MM.1S (cell line): ENCODE measurements at regions not wholly inside any gene's neighbourhood (a gene's known extent, or its start where the extent isn't known, plus 50 kb on each side); places are given as distances from the start of the nearest gene placed in this dataset.

Source experiments
- DNase-seq: peaks from one replicate; pipeline ENCODE4 v3.0.0-alpha.2; 2015
- H2AFZ ChIP-seq: fragments of 300-600 bp; sonication (generic); 2 replicates; pipeline ENCODE4 v1.6.0; 2016; ENCODE audit warnings: antibody characterized with exemption, low read length
- H3F3A ChIP-seq: fragments of 300-600 bp; sonication (generic); 2 replicates; pipeline ENCODE4 v1.6.1; 2016; ENCODE audit warnings: mild to moderate bottlenecking, antibody characterized with exemption, low read length, moderate library complexity, mixed read lengths; ENCODE audit not compliant: insufficient read depth
- H3K27ac ChIP-seq: fragments of 300-600 bp; sonication (generic); 2 replicates; pipeline ENCODE4 v1.5.1; 2016; ENCODE audit warnings: mild to moderate bottlenecking, low read length
- H3K27me3 ChIP-seq: fragments of 300-600 bp; sonication (generic); replicated peaks from 2 replicates; pipeline ENCODE4 v1.6.0; 2016; ENCODE audit warnings: low read length; ENCODE audit not compliant: insufficient read depth
- H3K36me3 ChIP-seq: fragments of 300-600 bp; sonication (generic); replicated peaks from 2 replicates; pipeline ENCODE4 v1.6.1; 2016; ENCODE audit warnings: mild to moderate bottlenecking, low read length, mixed read lengths; ENCODE audit not compliant: insufficient read depth
- H3K4me1 ChIP-seq: fragments of 300-600 bp; sonication (generic); 2 replicates; pipeline ENCODE4 v1.6.1; 2016; ENCODE audit warnings: low read length, mixed read lengths
- H3K4me2 ChIP-seq: fragments of 300-600 bp; sonication (generic); 2 replicates; pipeline ENCODE4 v1.6.0; 2016; ENCODE audit warnings: low read depth, low read length
- H3K4me3 ChIP-seq: fragments of 300-600 bp; sonication (generic); 2 replicates; pipeline ENCODE4 v1.5.1; 2016; ENCODE audit warnings: low read length, mixed read lengths
- H3K79me2 ChIP-seq: fragments of 300-600 bp; sonication (generic); 2 replicates; pipeline ENCODE4 v1.6.1; 2016; ENCODE audit warnings: mixed run types, low read length, mixed read lengths
- H3K9ac ChIP-seq: fragments of 300-600 bp; sonication (generic); 2 replicates; pipeline ENCODE4 v1.6.1; 2016; ENCODE audit warnings: low read length, mixed read lengths
- H3K9me2 ChIP-seq: fragments of 300-600 bp; sonication (generic); replicated peaks from 2 replicates; pipeline ENCODE4 v1.6.1; 2016; ENCODE audit warnings: mild to moderate bottlenecking, low read length, mixed read lengths; ENCODE audit not compliant: insufficient read depth
- H3K9me3 ChIP-seq: fragments of 300-600 bp; sonication (generic); replicated peaks from 2 replicates; pipeline ENCODE4 v1.6.1; 2016; ENCODE audit warnings: mild to moderate bottlenecking, low read length, mixed read lengths; ENCODE audit not compliant: insufficient read depth
- H4K20me1 ChIP-seq: fragments of 300-600 bp; sonication (generic); 2 replicates; pipeline ENCODE4 v1.6.1; 2016; ENCODE audit warnings: mild to moderate bottlenecking, low read length, moderate library complexity, mixed read lengths; ENCODE audit not compliant: insufficient read depth
- EZH2 ChIP-seq: fragments of 300-600 bp; sonication (generic); optimal IDR thresholded peaks from 2 replicates; pipeline ENCODE3; 2017; ENCODE audit warnings: low read depth, mild to moderate bottlenecking, antibody characterized with exemption, low read length, mixed read lengths
- EZH2phosphoT487 ChIP-seq: fragments of 300-600 bp; sonication (generic); IDR thresholded peaks from 2 replicates; pipeline ENCODE4 v1.6.1; 2018; ENCODE audit warnings: antibody characterized with exemption, low read length
- TF ChIP-seq, protein P1 (sequence below): fragments of 300-600 bp; sonication (generic); IDR thresholded peaks from 2 replicates; pipeline ENCODE4 v1.5.1; 2016; ENCODE audit warnings: antibody characterized with exemption, low read length, mixed read lengths

DNA sequence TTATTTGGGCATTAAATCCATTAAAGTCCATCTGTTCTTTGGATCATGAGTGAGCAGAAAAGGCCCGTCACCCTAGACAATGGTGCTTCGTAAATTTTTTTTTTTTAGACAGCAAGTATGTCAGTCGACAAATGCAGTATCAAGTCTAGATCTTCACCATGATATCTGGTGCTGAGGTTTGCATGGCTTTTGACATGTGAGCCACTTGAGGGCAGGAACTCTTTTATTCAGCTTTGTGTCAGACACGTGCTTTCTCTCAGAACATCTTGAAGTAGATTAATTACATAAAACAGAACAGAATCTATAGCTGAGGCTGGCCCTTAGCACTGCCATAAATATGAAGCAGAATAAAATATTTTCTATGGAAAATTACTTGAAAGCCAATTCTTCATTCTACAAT is 62.9 kb upstream of the CARD18 start:
- Histone ChIP-seq H3K4me1 (no peaks in the 10 kb centered on the region), H3K79me2 (no peaks in the 10 kb centered on the region), H3K27ac (no peak overlapping the region), H3K4me2 (no peak overlapping the region), H3F3A (no peaks in the 10 kb centered on the region), H3K36me3 (no peaks in the 10 kb centered on the region), H3K9me2 (no peaks in the 10 kb centered on the region), H3K9me3 (no peaks in the 10 kb centered on the region), H4K20me1 (no peaks in the 10 kb centered on the region), H2AFZ (no peak overlapping the region), H3K4me3 (no peak overlapping the region), H3K27me3 (no peaks in the 10 kb centered on the region), H3K9ac (no peak overlapping the region)
- no peak for DNase-seq
- no peak for TF ChIP-seq EZH2
- TF ChIP-seq, protein P1, sequence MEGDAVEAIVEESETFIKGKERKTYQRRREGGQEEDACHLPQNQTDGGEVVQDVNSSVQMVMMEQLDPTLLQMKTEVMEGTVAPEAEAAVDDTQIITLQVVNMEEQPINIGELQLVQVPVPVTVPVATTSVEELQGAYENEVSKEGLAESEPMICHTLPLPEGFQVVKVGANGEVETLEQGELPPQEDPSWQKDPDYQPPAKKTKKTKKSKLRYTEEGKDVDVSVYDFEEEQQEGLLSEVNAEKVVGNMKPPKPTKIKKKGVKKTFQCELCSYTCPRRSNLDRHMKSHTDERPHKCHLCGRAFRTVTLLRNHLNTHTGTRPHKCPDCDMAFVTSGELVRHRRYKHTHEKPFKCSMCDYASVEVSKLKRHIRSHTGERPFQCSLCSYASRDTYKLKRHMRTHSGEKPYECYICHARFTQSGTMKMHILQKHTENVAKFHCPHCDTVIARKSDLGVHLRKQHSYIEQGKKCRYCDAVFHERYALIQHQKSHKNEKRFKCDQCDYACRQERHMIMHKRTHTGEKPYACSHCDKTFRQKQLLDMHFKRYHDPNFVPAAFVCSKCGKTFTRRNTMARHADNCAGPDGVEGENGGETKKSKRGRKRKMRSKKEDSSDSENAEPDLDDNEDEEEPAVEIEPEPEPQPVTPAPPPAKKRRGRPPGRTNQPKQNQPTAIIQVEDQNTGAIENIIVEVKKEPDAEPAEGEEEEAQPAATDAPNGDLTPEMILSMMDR: no peak
- no peak for TF ChIP-seq EZH2phosphoT487

DNA sequence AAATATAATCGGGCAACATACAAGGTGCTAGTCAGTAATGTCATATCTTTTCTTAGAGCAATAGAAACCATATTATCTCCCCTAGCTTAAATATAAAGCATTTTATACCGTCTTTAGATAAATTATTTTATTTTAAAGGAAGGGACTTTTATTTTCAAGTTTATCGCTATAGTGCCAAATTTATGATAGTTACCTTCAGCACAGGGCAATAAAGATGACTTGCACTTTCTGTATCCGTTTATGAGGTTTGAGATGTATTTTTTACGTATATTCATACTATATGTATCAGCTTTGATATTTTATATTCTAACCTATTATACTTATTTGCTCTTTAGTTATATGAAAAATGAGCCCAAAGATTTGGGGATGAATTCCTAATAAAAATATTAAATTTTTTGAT is 61.6 kb upstream of the CARD18 start:
- H3K27me3 ChIP-seq: no peaks in the 10 kb centered on the region
- H3K9me3 ChIP-seq: no peaks in the 10 kb centered on the region
- H2AFZ ChIP-seq: no peak overlapping the region
- H3K79me2 ChIP-seq: no peaks in the 10 kb centered on the region
- no peak overlapping the region for H3K4me2 ChIP-seq
- H3K4me3 ChIP-seq: no peak overlapping the region
- no peaks in the 10 kb centered on the region for H3K36me3 ChIP-seq
- H3K9me2 ChIP-seq: no peaks in the 10 kb centered on the region
- H4K20me1 ChIP-seq: no peaks in the 10 kb centered on the region
- no peak for DNase-seq
- TF ChIP-seq EZH2 (no peak), EZH2phosphoT487 (no peak)
- TF ChIP-seq, protein P1: no peak
- H3K27ac ChIP-seq: no peak overlapping the region
- H3F3A ChIP-seq: no peaks in the 10 kb centered on the region
- no peaks in the 10 kb centered on the region for H3K4me1 ChIP-seq
- H3K9ac ChIP-seq: no peak overlapping the region

DNA sequence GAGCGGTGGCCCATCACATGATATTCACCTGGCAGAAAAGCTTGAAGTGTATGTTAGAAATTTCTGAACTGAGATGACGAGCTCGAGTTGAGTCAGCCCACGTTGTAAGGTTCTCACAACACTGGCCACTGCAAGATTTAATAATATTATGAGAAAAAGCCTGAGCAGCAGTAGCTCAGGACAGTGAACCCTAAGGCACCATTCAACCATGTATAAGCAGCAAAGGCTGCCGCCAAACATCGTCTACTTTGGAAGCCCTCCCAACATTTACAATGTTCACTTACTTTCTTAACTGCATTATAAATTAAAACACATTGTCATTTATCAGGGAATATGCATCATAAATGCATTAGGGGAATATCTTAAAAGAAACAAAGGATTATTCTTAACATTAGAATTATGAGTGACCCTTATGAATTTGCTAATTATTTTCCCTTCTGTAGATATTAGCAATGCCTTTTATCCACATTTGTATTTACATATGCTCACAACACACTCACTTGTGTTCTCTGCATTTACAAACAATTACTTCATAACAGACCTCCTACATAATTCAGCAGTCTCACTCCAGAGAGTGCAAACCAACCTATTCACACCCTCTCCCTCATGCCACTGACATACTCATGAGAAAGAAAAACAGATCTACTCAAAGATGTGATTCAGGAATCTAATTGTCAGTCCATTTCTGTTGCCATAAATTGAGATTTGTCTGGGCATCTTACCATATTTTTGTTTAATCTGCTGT is 57.7 kb upstream of the CARD18 start:
- H3K79me2 ChIP-seq: no peaks in the 10 kb centered on the region
- no peak overlapping the region for H3K9ac ChIP-seq
- TF ChIP-seq EZH2: no peak
- TF ChIP-seq, protein P1: no peak
- no peak for TF ChIP-seq EZH2phosphoT487
- no peaks in the 10 kb centered on the region for H3K36me3 ChIP-seq
- H4K20me1 ChIP-seq: no peaks in the 10 kb centered on the region
- H3F3A ChIP-seq: no peaks in the 10 kb centered on the region
- no peak overlapping the region for H3K4me2 ChIP-seq
- no peaks in the 10 kb centered on the region for H3K4me1 ChIP-seq
- H3K27me3 ChIP-seq: no peaks in the 10 kb centered on the region
- DNase-seq: no peak
- H3K4me3 ChIP-seq: no peak overlapping the region
- H2AFZ ChIP-seq: no peak overlapping the region
- no peak overlapping the region for H3K27ac ChIP-seq
- no peaks in the 10 kb centered on the region for H3K9me3 ChIP-seq
- H3K9me2 ChIP-seq: no peaks in the 10 kb centered on the region
